ENCODE measurements at regions not wholly inside any gene's neighbourhood (a gene's known extent, or its start where the extent isn't known, plus 50 kb on each side); places are given as distances from the start of the nearest gene placed in this dataset.

DNA sequence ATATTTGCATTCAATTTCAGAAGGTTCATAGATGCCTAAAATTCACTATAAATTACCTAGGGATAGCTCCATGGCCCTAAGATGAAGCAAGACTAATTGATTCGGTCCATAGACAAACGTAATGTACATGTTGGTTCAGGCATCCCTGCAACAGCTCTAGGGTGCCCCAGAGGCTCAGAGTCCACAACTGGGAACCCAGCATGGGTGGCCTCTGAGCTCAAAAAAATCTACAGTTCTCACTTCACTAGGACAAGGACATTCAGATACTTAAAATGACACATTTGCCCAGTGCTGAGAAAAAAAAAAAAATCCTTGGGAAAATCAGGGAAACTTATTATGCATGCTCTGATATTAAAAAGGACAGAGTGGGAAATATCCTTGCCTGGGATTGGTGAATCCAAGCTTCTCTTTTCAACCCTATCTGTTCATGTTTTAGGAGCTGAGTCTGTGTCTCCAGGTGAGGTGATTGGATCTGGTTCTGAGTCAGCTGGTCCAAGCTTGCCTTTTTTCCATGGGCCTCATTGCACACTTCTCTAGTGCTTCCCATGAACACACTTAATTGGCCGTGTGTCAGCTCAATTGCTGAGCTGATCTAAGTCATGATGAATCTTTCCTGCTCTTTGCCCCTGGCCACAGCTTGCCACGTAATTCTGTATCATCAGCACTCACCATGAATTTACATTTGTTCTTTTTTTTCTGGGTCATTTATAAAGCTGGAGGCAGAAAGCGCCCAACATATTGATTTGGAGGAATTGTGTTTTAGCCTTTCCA, 116.3 kb upstream of the RCN1 start:
- BruUV-seq (replicated peaks), result no TSS peak
- ChIA-PET CTCF (ENCODE audit: unreplicated experiment) (no interaction called here), POLR2A (interaction anchor here (1.0 kb wide), 1 partner anchor 9 kb away, joined by 3 read pairs; no protein-coding TSS in a partner anchor)
- Histone ChIP-seq H3K9me2 (ENCODE audit: insufficient read depth, low read length) (no peaks in the 10 kb centered on the region), H3K4me1 (ENCODE audit: insufficient read depth, low read length, poor library complexity, severe bottlenecking) (no peaks in the 10 kb centered on the region), H3K79me2 (ENCODE audit: insufficient read depth, low read depth, low read length) (no peaks in the 10 kb centered on the region), H4K20me1 (ENCODE audit: insufficient read depth, low read length) (no peaks in the 10 kb centered on the region), H3K36me3 (ENCODE audit: insufficient read depth, low read length) (no peaks in the 10 kb centered on the region), H3K4me3 (ENCODE audit: low read depth, low read length, poor library complexity, severe bottlenecking) (no peak overlapping the region), H2AFZ (ENCODE audit: low read length) (no peak overlapping the region), H3K9me3 (ENCODE audit: low read length) (no peaks in the 10 kb centered on the region), H3K4me2 (ENCODE audit: low read length) (no peak overlapping the region), H3K27ac (ENCODE audit: low read depth, low read length, poor library complexity, severe bottlenecking) (no peak overlapping the region)
- no peak for DNase-seq (ENCODE audit: low spot score)
- no peak for TF ChIP-seq CTCF (conservative IDR thresholded peaks at IDR 0.05; ENCODE audit: low read length)
- no peak for TF ChIP-seq EZH2phosphoT487 (IDR thresholded peaks at IDR 0.05; ENCODE audit: borderline replicate concordance, low read depth, low read length)
- intact Hi-C loops (cut with micrococcal nuclease; ENCODE audit: unreplicated experiment), result no loop called here

DNA sequence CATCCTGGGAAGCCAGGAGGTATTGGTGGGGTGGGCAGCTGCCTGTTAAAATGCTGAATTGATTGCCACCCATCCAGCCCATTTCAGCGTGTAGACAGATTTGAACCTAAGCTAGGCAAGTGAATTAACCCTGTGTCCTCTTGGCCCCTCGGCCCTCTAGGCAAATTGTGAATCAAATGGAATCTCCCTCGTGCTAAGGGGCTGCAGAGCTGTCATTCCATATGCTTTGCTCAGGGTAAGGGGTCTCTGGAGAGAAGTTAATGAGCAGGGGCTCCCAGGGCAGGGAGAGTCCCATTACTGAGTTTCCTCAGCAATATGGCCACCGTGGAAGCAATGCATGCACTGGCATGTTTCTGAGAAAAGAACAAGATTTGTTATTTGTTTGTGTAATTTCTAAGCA, 117.7 kb upstream of the RCN1 start:
- Histone ChIP-seq H3K9me3 (ENCODE audit: low read length) (no peaks in the 10 kb centered on the region), H3K36me3 (ENCODE audit: insufficient read depth, low read length) (no peaks in the 10 kb centered on the region), H4K20me1 (ENCODE audit: insufficient read depth, low read length) (no peaks in the 10 kb centered on the region), H3K79me2 (ENCODE audit: insufficient read depth, low read depth, low read length) (no peaks in the 10 kb centered on the region), H3K9me2 (ENCODE audit: insufficient read depth, low read length) (no peaks in the 10 kb centered on the region), H3K27ac (ENCODE audit: low read depth, low read length, poor library complexity, severe bottlenecking) (no peak overlapping the region), H3K4me2 (ENCODE audit: low read length) (no peak overlapping the region), H3K4me3 (ENCODE audit: low read depth, low read length, poor library complexity, severe bottlenecking) (no peak overlapping the region), H3K4me1 (ENCODE audit: insufficient read depth, low read length, poor library complexity, severe bottlenecking) (no peaks in the 10 kb centered on the region), H2AFZ (ENCODE audit: low read length) (no peak overlapping the region)
- TF ChIP-seq CTCF (conservative IDR thresholded peaks at IDR 0.05; ENCODE audit: low read length) (no peak), EZH2phosphoT487 (IDR thresholded peaks at IDR 0.05; ENCODE audit: borderline replicate concordance, low read depth, low read length) (no peak)
- CTCF ChIA-PET (ENCODE audit: unreplicated experiment), result no interaction called here
- no TSS peak for BruUV-seq (replicated peaks)
- no peak for DNase-seq (ENCODE audit: low spot score)
- intact Hi-C loops (cut with micrococcal nuclease; ENCODE audit: unreplicated experiment), result no loop called here
- POLR2A ChIA-PET, result interaction anchor here (0.5 kb wide), 1 partner anchor 143 kb away, joined by 3 read pairs; no protein-coding TSS in a partner anchor

DNA sequence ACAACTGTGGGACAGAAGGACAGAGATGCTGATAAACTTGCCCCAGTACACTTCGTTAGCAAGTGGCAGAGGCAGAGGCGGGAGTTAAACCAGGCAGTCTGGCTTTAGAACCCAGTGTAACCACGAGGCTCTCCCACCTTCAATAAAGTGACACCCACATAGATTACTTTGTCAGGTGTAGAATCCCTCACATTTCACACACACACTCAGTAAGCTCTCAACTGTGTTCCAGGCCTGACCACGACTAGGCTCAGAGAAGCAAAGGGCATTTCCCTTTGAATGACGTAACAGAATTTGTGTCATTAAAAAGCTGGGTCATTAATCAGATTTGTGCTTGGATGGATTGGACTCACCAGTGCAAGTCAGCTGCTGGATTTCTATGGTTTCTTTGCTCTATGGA, 118.3 kb upstream of the RCN1 start:
- no peaks in the 10 kb centered on the region for H3K4me1 ChIP-seq (ENCODE audit: insufficient read depth, low read length, poor library complexity, severe bottlenecking)
- intact Hi-C loops (cut with micrococcal nuclease; ENCODE audit: unreplicated experiment), result no loop called here
- ChIA-PET CTCF (ENCODE audit: unreplicated experiment) (no interaction called here), POLR2A (interaction anchor here (0.5 kb wide), 1 partner anchor 143 kb away, joined by 3 read pairs; no protein-coding TSS in a partner anchor)
- H3K27ac ChIP-seq (ENCODE audit: low read depth, low read length, poor library complexity, severe bottlenecking), result no peak overlapping the region
- no peaks in the 10 kb centered on the region for H3K36me3 ChIP-seq (ENCODE audit: insufficient read depth, low read length)
- no peaks in the 10 kb centered on the region for H3K79me2 ChIP-seq (ENCODE audit: insufficient read depth, low read depth, low read length)
- H3K4me2 ChIP-seq (ENCODE audit: low read length), result no peak overlapping the region
- no peak overlapping the region for H2AFZ ChIP-seq (ENCODE audit: low read length)
- H3K9me2 ChIP-seq (ENCODE audit: insufficient read depth, low read length), result no peaks in the 10 kb centered on the region
- no TSS peak for BruUV-seq (replicated peaks)
- no peaks in the 10 kb centered on the region for H3K9me3 ChIP-seq (ENCODE audit: low read length)
- no peak for DNase-seq (ENCODE audit: low spot score)
- no peak overlapping the region for H3K4me3 ChIP-seq (ENCODE audit: low read depth, low read length, poor library complexity, severe bottlenecking)
- no peak for TF ChIP-seq EZH2phosphoT487 (IDR thresholded peaks at IDR 0.05; ENCODE audit: borderline replicate concordance, low read depth, low read length)
- TF ChIP-seq CTCF (conservative IDR thresholded peaks at IDR 0.05; ENCODE audit: low read length), result no peak
- no peaks in the 10 kb centered on the region for H4K20me1 ChIP-seq (ENCODE audit: insufficient read depth, low read length)
